ENCODE measurements at regions not wholly inside any gene's neighbourhood (a gene's known extent, or its start where the extent isn't known, plus 50 kb on each side); places are given as distances from the start of the nearest gene placed in this dataset.

GRCh38 chr4:19999276-19999675, 252.4 kb upstream of the SLIT2 start:
- TF ChIP-seq POLR2A (IDR thresholded peaks at IDR 0.05) (no peak), CTCF (IDR thresholded peaks at IDR 0.05) (no peak)

All from transverse colon (tissue), 3 donors.